MCF 10A (cell line): ENCODE measurements at regions not wholly inside any gene's neighbourhood (a gene's known extent, or its start where the extent isn't known, plus 50 kb on each side); places are given as distances from the start of the nearest gene placed in this dataset.
A peak's percentile ranks its signal among the peaks of the same experiment; 100 is the strongest.

Experiments
- BruUV-seq: library from RNA; stranded (reverse); fragments of 400-500 nt; replicated peaks from 2 replicates; lab custom pipeline; 2021; lab: Mats Ljungman, UMichigan
- CTCF ChIA-PET: fragments of 300-600 bp; sonication (Branson Sonifier 250); formaldehyde crosslinking; extraction: SDS; loops from one replicate; lab custom pipeline; 2021; ENCODE audit warnings: antibody characterized with exemption, inconsistent platforms; lab: Yijun Ruan, JAX
- POLR2A ChIA-PET: fragments of 300-600, 350-650 bp; sonication (Branson Sonifier 250); formaldehyde crosslinking; extraction: SDS; loops from one replicate; lab custom pipeline; 2020; ENCODE audit warnings: antibody characterized with exemption, inconsistent platforms; lab: Yijun Ruan, JAX
- DNase-seq: peaks from one replicate; pipeline ENCODE4 v3.0.0-alpha.2; 2018; ENCODE audit not compliant: unreplicated experiment
- H3K27ac Mint-ChIP-seq: one replicate; pipeline ENCODE4 v1.8.0; 2022; ENCODE audit warnings: mild to moderate bottlenecking, low read depth, mixed read lengths; ENCODE audit not compliant: unreplicated experiment
- H3K27me3 Mint-ChIP-seq: one replicate; pipeline ENCODE4 v1.8.0; 2022; ENCODE audit warnings: mixed read lengths; ENCODE audit not compliant: insufficient read depth, unreplicated experiment
- H3K36me3 Mint-ChIP-seq: one replicate; pipeline ENCODE4 v1.8.0; 2022; ENCODE audit warnings: mild to moderate bottlenecking, moderate library complexity, mixed read lengths; ENCODE audit not compliant: insufficient read depth, unreplicated experiment
- H3K4me1 Mint-ChIP-seq: one replicate; pipeline ENCODE4 v1.8.0; 2022; ENCODE audit warnings: mixed read lengths; ENCODE audit not compliant: insufficient read depth, unreplicated experiment
- H3K4me3 Mint-ChIP-seq: one replicate; pipeline ENCODE4 v1.8.0; 2022; ENCODE audit warnings: mild to moderate bottlenecking, moderate library complexity, mixed read lengths; ENCODE audit not compliant: unreplicated experiment
- H3K9me3 Mint-ChIP-seq: one replicate; pipeline ENCODE4 v1.8.0; 2022; ENCODE audit warnings: mixed read lengths; ENCODE audit not compliant: unreplicated experiment
- CTCF ChIP-seq: fragments of 200-600 bp; IDR thresholded peaks from one replicate; pipeline ENCODE4 v1.8.0; 2022; ENCODE audit warnings: antibody characterized with exemption, mild to moderate bottlenecking; ENCODE audit not compliant: unreplicated experiment
- intact Hi-C: fragments of 100-400 bp; cut with micrococcal nuclease; formaldehyde crosslinking; loops from 2 replicates; pipeline ENCODE4 v1.14.1; 2022

- H3K36me3 Mint-ChIP-seq = peaks cover 12% of the 10 kb centered on the region
- ChIA-PET CTCF (interaction anchor here (0.7 to 1.6 kb wide), 2 partner anchors 29 to 143 kb away, joined by 3 read pairs; no protein-coding TSS in a partner anchor), POLR2A (interaction anchor here (3.9 to 4.8 kb wide), 3 partner anchors 20 to 179 kb away, joined by 33 to 53 read pairs (median 33); no protein-coding TSS in a partner anchor)
- no TSS peak for BruUV-seq
- TF ChIP-seq CTCF = no peak
- intact Hi-C loops = no loop called here
- DNase-seq = no peak
- H3K4me3 Mint-ChIP-seq = no peak overlapping the region
- H3K27me3 Mint-ChIP-seq = no peaks in the 10 kb centered on the region
- H3K9me3 Mint-ChIP-seq = no peaks in the 10 kb centered on the region
- H3K27ac Mint-ChIP-seq = no peak overlapping the region
- peaks cover 49% of the 10 kb centered on the region for H3K4me1 Mint-ChIP-seq
Measured at GRCh38 chr14:50041980-50042379, 74.4 kb downstream of the VCPKMT start.

- H3K4me3 Mint-ChIP-seq = no peak overlapping the region
- no peaks in the 10 kb centered on the region for H3K9me3 Mint-ChIP-seq
- peaks cover 33% of the 10 kb centered on the region for H3K4me1 Mint-ChIP-seq
- no peaks in the 10 kb centered on the region for H3K27me3 Mint-ChIP-seq
- DNase-seq = no peak
- no peak for TF ChIP-seq CTCF
- ChIA-PET POLR2A (interaction anchor here (0.6 to 1.0 kb wide), 3 partner anchors 16 to 93 kb away, joined by 3 read pairs; no protein-coding TSS in a partner anchor), CTCF (interaction anchor here (0.6 kb wide), 1 partner anchor 20 kb away, joined by 3 read pairs; no protein-coding TSS in a partner anchor)
- intact Hi-C loops = no loop called here
- BruUV-seq = no TSS peak
- H3K27ac Mint-ChIP-seq = peak overlapping the region; percentile 93
- H3K36me3 Mint-ChIP-seq = peaks cover under 1% of the 10 kb centered on the region
Measured at GRCh38 chr14:50044042-50044651, 72.2 kb downstream of the VCPKMT start.

GRCh38 chr14:50045039-50045711, 71.2 kb downstream of the VCPKMT start:
- BruUV-seq = no TSS peak
- Mint-ChIP-seq H3K27me3 (no peaks in the 10 kb centered on the region), H3K4me3 (no peak overlapping the region), H3K9me3 (no peaks in the 10 kb centered on the region), H3K4me1 (peaks cover 23% of the 10 kb centered on the region), H3K27ac (peak overlapping the region; percentile 93), H3K36me3 (no peaks in the 10 kb centered on the region)
- ChIA-PET CTCF (no interaction called here), POLR2A (interaction anchor here (0.9 to 1.4 kb wide), 3 partner anchors 15 to 182 kb away, joined by 3 read pairs; no protein-coding TSS in a partner anchor)
- TF ChIP-seq CTCF = no peak
- intact Hi-C loops = no loop called here
- DNase-seq = peak; percentile 51

- no peak for DNase-seq
- CTCF ChIA-PET = no interaction called here
- BruUV-seq = no TSS peak
- peaks cover 17% of the 10 kb centered on the region for H3K4me1 Mint-ChIP-seq
- no peak overlapping the region for H3K4me3 Mint-ChIP-seq
- TF ChIP-seq CTCF = no peak
- intact Hi-C loops = no loop called here
- no peaks in the 10 kb centered on the region for H3K27me3 Mint-ChIP-seq
- H3K36me3 Mint-ChIP-seq = no peaks in the 10 kb centered on the region
- peak overlapping the region; percentile 93 for H3K27ac Mint-ChIP-seq
- POLR2A ChIA-PET = interaction anchor here (1.4 kb wide), 1 partner anchor 183 kb away, joined by 3 read pairs; no protein-coding TSS in a partner anchor
- H3K9me3 Mint-ChIP-seq = no peaks in the 10 kb centered on the region
Measured at GRCh38 chr14:50045837-50046236, 70.5 kb downstream of the VCPKMT start.
